ENCODE measurements at regions not wholly inside any gene's neighbourhood (a gene's known extent, or its start where the extent isn't known, plus 50 kb on each side); places are given as distances from the start of the nearest gene placed in this dataset.

DNA sequence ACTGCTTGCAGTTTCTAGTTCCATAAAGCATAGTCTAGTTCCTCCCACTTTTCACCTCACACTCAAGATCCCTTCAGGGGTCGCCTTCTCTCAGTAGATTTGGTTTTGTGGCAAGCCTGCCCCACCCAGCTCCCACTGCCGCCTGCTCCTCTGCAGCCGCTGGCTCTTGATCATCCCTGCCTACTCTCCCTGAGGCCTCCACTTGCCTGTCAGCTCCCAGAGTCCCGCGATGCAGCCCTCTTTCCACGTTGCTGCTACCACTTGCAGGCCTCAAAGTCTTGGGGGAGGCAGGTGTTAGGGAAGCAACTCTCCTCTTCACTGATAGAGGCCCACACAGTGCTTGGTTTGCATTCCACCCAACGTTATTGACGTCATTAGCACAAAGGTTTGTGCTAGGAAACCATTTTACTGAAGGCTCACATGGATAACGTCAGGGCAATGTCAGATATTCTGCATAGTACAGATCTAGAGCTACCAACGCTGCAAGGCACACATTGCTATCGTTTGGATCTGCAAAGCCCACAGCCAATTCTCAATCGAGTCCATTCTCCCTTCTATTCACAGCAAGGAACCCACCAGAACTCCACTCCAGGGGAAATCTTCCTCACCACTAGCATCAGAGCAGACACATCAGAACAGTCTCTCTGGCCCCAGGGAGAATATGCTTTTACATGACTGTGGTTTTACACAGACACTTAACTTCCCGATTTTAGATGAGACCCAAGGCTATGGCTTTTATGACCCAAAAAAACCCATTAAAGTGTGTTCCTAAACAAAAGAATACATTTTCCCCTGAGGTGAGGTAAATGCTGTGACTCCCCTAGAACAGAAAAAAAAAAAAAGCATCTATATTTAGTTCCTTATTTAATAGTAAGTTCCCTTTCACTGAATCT is 519.5 kb upstream of the CAMK1G start:
- no peak for DNase-seq (ENCODE audit: low read depth)

DNA sequence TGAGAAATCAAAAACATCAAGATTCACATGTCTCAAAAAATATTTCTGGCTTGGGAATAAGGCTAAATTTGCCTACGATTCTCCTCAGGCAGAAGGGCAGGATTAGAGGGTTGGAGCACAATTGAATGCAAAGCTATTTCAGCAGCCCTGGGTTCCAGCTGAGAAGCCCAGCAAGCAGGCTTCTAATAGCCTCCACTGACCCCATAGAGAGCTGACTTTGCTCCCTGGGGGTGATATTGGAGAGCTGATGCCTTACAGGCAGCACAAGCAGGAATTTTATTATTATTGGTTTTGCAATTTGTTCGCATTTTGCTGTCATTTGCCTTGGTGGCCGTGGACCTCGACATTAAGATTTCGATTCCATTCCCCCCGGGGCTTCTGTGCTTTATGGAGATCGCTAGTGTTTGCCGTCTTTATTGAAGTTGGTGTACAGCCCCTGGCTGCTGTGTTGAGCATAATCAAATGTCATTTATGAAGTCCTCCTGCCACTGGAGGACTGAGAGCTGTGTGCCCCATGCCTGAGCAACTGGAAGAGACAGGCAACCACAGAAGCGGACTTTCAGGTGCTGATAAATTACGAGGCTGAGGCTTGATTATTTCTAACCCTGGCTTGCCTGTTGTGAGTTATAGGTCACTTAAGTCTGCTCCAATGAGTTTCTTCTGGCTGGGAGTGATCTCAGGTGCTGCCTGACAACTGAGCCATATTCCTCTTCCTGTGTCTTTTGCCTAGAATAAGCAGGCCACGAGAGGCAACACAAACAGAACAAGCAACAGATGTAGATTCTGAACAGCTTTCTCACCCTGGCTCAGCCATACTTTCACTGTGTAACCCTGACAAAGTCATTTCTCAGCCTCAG is 518.4 kb upstream of the CAMK1G start:
- DNase-seq (ENCODE audit: low read depth): no peak

DNA sequence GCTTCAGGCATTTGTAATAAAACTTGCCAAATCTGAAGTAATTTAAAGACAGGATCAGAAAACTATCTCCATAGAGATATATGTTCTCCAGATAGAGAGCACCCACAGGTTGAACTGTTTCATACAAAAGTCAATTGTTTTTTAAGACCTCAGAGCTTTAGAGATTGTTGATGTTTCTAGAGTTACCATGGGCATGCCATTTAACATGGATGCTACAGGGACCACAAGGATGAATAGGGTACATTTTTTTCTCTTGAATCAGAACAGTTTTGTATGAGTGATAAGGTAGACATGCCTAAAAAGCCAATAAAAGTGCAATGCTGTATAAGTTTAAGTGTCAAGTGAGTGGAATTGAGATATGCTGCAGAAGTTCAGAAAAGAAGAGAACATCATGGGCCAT is 511.0 kb upstream of the CAMK1G start:
- DNase-seq (ENCODE audit: low read depth): no peak

DNA sequence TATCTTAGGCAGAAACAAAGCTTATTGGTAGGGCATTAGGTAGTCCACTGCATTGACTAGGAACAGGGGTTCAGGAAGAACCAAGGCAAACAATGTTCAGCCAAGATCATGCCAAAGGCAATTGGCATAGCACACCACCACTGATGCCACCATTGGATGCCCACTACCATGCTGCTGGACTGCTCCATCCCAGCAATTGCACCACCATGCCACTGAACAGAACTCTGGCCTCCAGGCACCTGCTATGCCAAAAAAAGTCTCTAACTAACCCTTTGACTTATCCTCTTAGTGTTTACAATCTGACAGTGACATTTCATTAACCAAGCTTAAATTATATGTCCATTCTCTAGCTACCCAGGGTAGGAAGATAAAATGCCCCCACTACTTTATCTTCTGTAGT is 509.6 kb upstream of the CAMK1G start:
- no peak for DNase-seq (ENCODE audit: low read depth)

DNA sequence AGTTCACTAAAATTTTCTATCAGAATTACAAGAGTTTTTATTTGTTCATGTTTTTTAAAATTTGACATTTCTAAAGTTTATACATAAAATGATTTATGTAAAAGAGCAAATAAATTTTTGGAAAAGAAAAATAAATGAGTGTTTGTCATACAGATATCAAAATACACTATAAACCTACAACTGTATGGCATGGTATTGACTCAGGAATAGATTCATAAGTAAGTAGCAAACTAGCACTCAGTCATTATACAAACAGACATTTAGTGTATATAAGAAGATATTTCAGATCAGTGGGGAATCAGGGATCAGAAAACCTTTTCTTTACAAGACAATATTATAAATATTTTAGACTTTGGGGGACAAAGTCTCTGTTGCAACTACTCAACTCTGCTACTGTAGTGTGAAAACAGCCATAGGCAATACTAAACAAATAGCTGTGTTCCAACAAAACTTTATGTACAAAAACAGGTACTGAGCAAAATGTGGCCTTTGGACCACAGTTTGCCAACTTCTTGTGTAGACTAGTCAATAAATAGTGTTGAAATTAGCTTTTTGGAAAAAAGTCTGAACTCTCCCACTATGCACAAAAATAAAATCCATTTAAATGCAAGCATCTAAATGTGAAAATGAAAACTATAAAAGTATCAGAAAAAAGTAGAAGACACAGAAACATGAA is 508.8 kb upstream of the CAMK1G start:
- no peak for DNase-seq (ENCODE audit: low read depth)

DNA sequence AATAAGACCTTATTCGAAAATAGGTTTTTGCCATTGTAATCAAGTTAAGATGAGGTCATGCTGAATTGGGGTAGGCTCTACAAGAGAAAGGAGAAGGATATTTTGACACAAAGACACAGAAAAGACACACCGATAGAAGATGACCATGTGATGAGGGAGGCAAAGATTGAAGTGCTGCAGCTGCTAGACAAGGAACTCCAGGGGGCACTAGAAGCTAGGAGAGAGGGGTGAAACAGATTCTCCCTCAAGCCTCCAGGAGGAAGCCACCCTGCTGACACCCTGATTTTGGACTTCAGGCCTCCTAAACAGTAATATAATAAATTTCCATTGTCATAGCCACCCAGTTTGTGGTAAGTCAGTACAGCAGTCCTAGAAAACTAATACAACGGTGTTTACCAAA is 506.8 kb upstream of the CAMK1G start:
- DNase-seq (ENCODE audit: low read depth): no peak

DNA sequence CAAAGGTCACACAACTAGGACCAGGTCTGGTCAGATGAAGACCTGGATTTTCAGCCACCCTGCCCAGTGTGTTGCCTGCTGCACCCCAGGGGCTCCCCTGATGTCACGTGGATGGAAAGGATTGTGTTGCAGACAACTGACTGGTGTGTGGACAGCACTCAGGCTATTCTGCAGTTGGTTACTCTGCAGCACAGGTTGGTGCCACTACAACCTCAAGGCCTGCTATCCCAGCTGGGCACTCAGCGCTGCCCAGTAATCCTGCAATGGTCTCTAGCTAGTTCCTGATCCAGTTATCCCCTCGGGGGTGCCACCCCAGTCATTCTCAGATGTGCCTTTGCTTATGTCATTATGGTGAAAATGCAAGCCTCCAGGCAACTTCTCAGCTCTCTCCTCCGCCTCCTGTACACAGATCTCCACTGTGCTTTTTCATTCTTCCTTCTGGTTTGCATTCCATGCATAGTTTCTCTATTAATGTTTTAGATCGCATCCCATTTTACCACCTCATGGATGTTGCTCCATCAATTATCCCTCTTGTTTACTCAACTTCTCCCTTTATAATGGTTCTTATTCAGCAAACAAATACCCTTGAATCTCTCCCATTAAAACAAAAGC is 503.2 kb upstream of the CAMK1G start:
- no peak for DNase-seq (ENCODE audit: low read depth)

DNA sequence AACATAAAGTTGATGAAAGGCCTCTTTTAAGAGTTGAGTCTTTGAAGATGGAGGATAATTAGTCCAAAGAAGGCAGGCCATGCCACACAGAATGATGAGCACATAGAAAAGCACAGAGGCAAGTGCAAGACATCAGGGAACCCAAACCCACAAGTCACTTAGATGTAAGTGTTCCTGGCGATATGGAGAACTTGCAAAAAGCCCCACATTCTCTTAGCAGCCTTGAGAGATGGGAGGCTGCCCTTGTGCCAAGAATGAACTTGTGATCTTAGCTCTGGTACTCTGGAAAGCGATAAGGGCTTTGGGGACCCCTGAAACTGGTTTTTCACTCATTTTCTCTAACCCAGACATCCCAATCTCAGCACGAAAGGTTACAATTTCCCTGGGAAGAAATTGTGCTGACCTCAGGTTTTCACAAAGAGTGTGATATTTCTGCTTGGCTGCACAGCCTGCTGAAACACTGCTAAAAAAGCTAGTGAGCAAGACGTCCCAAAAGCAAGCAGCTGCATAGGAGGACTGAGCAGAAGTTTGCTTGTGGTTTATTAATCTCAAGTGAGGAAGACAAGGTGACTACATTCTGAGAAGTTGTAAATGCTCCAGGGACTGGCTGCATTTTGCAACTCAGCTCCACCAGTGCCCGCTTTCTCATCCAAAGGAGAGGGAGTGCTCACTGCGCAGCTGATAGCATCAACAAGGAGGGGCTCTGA is 496.9 kb upstream of the CAMK1G start:
- no peak for DNase-seq (ENCODE audit: low read depth)

DNA sequence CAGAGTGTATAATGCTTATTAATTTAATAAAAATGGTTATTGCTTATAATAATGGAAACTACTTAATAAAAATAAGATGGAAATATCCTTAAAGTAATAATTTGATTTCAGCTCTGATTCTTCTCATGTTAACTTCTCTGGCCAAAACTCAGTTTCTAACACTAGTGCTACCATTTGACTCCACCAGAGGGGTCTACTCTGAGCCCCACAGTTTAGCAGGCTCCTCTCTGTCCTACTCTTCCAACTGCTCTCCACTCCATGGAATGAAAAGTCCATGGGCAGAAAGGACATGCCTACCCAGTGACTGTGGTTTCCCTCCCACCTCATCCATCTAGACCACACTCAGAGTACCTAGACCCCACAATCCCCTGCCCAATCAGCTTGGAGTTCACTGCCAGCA is 489.1 kb upstream of the CAMK1G start:
- no peak for DNase-seq (ENCODE audit: low read depth)

DNA sequence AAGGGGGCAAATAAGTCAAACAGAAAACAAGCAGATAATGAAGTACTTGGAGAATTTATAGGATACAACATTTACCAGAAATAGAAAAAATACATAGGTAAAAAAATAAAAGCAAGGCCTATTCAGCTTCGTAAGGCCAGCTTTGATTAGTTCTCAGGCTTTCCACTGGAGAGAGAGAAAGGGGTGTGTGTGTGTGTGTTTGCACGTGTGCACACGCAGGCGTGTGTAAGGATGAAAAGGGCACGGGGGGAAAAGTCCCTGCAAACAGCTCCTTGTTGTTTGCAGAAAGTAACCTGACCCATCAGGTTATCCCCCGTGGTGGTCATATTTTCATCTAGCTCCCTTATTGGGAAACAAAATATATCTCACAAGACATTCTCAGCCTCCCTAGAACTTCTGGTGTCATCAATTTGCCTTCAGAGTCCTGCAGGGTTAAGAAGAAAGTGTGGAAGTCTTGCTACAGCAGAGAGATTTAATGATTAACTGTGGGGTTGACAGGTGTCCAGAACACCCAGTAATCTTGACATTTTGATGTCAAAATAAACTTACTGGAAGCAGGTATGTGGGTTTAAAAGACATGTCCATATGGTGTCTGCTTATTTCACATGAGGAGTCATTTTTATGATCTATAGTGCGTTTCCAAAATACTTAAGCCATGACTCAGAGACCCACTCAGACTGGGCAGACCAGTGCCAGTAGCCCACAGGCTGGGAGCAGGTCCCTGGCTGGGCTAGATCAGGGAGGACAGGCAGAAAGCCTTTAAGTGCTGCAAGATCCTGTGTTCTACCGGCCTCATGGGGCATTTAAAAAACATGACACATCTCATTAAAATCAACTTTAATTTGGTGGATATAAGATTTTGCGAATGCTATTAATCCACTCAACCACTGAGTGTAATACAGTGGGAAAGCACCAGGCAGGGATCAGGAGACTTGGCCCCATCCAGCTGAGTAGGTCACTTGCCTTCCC is 487.6 kb upstream of the CAMK1G start:
- no peak for DNase-seq (ENCODE audit: low read depth)

DNA sequence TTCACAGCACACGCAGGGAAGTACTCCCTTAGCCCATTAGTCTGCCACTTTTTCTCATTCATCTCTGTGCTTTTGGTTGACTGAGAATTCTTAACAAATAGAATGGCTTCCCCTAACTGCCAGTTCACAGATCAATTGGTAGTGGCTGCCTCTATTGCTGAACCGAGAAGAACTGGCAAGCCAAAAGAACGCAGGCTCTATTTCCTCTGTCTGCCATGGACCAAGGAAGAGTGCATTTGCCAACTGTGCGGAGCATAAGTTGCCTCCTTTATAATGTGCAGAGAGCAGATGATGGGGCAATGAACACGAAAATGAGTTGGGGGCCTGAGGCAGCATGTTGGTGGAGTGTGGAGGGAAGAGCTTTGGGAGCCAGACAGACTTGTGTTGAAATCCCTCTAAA is 483.1 kb upstream of the CAMK1G start:
- DNase-seq (ENCODE audit: low read depth): no peak

DNA sequence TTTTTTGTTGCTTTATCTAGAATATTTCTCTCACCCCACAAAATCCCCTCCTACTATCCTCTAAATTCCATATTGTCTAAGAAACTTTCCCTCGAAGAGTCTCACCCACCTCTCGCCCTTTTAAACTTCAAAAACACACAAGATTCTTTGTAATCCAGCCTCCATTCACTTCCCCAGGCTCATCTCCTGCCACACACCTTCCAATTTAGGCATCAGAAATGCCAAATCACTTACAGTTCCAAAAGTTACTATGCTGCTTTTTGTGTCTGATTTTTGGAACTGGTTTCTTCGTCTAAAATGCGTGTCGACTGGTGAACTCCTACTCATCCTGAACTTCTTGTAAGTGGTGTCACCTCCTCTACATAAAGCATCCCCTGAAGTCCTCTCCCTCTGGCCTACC is 482.4 kb upstream of the CAMK1G start:
- no peak for DNase-seq (ENCODE audit: low read depth)

DNA sequence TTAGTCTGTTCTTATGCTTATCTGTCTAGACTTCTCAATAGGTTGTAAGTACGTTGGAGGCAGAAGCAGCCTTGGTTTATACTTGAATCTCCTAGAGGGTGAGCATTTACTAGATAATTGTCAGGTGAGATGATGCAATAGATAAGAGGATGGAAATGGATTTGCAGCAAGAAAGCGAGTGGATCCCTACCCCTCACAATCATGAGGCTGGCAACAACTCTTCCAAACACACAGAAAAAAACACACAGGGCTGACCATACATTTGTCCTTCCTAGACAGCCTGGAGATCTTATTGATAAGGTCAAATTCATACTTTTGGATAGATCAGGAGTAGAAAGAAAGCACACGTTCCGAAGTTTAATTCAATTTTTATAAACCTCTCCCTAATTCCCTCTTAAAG is 481.4 kb upstream of the CAMK1G start:
- no peak for DNase-seq (ENCODE audit: low read depth)

DNA sequence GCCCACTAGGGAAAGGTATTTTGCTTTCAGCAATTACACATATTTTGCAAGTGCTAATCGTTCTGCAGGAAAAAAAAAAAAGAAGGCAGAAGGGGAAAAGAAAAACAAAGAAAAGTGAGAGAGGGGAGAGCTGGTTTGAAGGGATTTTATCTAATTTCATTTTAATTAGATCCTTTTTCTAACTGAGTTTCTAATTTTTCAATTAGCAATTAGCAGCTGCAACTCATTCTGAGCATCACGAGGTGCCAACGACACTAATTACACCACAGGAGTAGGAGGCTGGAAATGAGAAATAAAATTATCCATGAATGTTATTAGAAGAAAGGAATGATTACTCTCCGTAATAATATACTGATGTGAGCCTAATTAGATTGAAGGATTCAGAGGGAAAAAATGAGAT is 481.0 kb upstream of the CAMK1G start:
- no peak for DNase-seq (ENCODE audit: low read depth)

DNA sequence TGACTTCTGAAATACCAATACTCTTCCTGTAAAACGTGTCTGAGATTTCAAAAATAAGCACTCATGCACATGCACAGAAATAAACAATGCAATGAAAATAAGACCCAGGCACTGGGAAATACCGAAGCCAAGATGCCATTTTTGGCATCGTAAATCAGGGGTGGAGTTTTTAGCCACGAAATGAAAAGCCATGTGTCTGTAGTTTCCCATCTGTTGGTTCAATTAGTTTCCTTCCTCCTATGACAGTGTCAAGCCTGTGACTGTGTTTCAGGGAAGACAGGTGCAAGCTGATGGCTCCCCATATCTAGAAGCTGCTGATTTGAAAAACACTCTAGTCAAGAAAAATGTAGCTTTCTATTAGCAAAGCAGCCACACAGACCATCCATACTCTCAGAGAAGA is 480.4 kb upstream of the CAMK1G start:
- DNase-seq (ENCODE audit: low read depth): no peak

DNA sequence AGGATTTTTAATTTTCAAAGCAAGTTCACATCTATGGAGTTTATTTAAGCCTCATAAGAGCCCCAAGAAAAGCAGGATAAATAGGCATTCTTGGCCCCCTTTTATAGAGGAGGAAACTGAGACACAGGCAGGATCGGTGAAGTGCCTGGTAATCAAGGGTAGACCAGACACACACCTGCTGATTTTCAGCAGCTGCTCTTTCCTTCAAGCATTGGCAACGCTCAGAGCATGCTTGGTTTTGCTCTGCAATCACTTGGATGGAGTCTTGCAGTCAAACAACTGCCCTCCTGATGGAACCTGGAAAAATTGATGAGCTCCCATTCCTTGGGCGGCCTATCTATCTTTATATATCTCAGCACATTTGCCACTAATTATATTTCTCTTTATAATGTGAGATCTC is 478.9 kb upstream of the CAMK1G start:
- DNase-seq (ENCODE audit: low read depth): no peak

DNA sequence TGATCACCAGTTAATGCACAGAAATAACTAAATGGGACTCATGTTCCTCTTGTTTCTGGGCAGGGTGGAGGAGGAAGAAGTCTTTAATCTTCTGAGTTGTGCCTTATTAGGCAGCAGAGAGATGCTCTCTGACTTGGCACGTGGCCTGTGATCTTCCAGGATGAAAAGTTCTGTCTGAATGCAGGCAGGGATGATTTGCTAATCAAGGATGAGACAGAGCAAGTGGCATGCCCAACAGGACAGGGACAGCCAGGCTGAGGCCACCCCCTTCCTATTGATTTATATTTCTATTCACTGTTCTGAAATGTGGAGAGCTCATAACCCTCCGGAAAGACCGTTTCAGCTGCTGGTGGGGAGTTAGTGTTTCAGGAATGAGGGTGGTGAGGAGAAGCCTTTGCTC is 477.8 kb upstream of the CAMK1G start:
- DNase-seq (ENCODE audit: low read depth): no peak

DNA sequence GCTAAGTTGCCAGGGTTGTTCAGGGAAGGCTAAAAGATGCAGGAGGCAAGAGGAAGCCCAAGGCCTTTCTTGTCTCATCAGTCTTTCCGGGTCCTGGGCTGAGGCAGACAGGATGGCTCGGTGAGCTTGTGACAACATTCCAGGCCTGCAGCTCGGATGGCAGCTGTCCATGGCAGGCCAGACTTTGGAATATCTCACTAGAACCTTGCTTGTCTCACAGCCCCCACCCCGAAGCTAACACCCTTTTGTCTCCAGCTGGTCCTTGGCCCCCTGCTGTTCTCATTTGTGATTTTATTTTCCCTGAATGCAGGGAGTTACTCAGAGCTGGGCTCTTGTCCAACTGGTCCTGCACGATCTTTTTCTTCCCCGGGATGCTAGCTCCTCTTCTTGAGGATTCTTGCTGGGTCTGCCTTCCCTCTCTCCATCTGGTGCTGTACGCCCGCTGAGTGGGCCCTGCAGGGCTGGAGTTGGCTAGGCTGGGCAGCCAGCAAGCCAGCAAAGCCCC is 477.2 kb upstream of the CAMK1G start:
- DNase-seq (ENCODE audit: low read depth): no peak

DNA sequence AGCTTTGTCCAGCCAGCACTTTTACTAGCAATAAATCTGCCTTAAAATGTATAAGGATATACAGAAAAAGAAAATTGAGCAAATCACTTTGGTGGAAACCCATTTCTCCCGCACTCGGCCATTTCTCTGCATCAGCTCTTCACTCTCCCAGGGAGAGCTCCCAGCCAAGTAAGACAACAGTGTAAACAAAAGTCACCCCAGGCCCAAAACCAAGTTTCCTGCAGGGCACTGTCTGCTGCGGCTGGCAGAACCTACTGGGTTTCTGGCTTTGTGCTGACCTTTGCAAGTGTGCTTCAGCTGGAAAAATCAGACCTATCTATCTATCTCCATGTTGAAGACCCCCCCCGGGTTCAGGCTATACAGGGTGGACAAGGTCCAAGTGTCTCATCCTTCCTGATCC is 476.7 kb upstream of the CAMK1G start:
- no peak for DNase-seq (ENCODE audit: low read depth)

DNA sequence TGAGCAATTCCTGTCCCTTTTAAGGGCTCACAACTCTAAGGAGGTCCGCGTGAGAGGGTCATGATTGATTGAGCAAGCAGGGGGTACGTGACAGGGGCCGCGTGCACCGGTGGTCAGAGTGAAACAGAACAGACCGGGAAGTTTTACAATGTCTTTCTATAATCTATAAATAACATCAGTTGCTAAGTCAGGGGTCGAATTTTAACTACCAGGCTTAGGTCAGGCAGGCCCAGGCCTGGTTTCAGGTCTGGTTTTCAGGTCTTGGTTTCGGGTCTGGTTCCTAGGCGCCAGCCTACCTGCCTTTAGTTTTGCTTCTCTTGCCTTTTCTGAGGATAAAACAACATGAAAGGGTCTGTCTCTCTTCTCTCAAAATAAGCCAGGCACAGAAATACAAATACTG is 476.0 kb upstream of the CAMK1G start:
- no peak for DNase-seq (ENCODE audit: low read depth)
